HCT116 (cell line): ENCODE measurements at regions not wholly inside any gene's neighbourhood (a gene's known extent, or its start where the extent isn't known, plus 50 kb on each side); places are given as distances from the start of the nearest gene placed in this dataset.

Experiments used
- ATAC-seq: fragments of 200-7000 bp; cut with Tn5 transposase; 2 replicates; pipeline ENCODE4 v1.9.1; 2020; ENCODE audit warnings: mild to moderate bottlenecking, moderate library complexity
- BruUV-seq: library from RNA; stranded (reverse); fragments of 400-500 nt; replicated peaks from 2 replicates; lab custom pipeline; 2021; lab: Mats Ljungman, UMichigan
- CTCF ChIA-PET: fragments of 300-600 bp; sonication (Branson Sonifier 250); formaldehyde crosslinking; loops from one replicate; lab custom pipeline; 2021; ENCODE audit warnings: antibody characterized with exemption; lab: Charles Lee
- POLR2A ChIA-PET: fragments of 300-600, 350-600 bp; sonication (Branson Sonifier 250); formaldehyde crosslinking; loops from one replicate; lab custom pipeline; 2021; ENCODE audit warnings: antibody characterized with exemption; lab: Charles Lee
- RAD21 ChIA-PET, 2 experiments: fragments of 300-600 bp; sonication (Branson Sonifier 250); formaldehyde crosslinking; loops; one replicate each; lab custom pipeline; 2023; ENCODE audit warnings: low total read pairs in 2 of 2; ENCODE audit not compliant: uncharacterized antibody in 2 of 2, unreplicated experiment in 2 of 2, low non-redundant PET in 1 of 2; lab: Charles Lee
- DNase-seq: peaks from one replicate; pipeline ENCODE4 v3.0.0-alpha.2; 2010; ENCODE audit warnings: low read depth, low spot score
- H2AFZ ChIP-seq: fragments of 200-600 bp; shearing (Covaris generic), sonication (generic); 2 replicates; pipeline ENCODE4 v1.6.1; 2017; ENCODE audit warnings: low read depth, mixed run types, mixed read lengths, antibody characterized with exemption, low read length; ENCODE audit not compliant: poor library complexity, severe bottlenecking
- H3K27ac ChIP-seq: 2 replicates; pipeline ENCODE4 v1.5.1; 2012; ENCODE audit warnings: low read depth, low read length
- H3K27me3 ChIP-seq: fragments of 200-600 bp; sonication (generic); 2 replicates; pipeline ENCODE4 v1.6.1; 2016; ENCODE audit warnings: mixed run types, low read length, mixed read lengths; ENCODE audit not compliant: insufficient read depth
- H3K36me3 ChIP-seq, 2 experiments: fragments of 200-500 bp in 1 of 2; fragments of 200-600 bp in 1 of 2; sonication (Bioruptor generic) in 1 of 2; sonication (generic) in 1 of 2; 2 replicates each; pipeline versions ENCODE4 v1.5.1 to v1.6.1; 2014 to 2016; ENCODE audit warnings: low read length in 2 of 2, inconsistent platforms in 1 of 2, mixed read lengths in 1 of 2, mixed run types in 1 of 2; ENCODE audit not compliant: insufficient read depth in 2 of 2, control insufficient read depth in 1 of 2
- H3K4me1 ChIP-seq, 2 experiments: fragments of 200-600 bp in 1 of 2; sonication (generic) in 1 of 2; 2 replicates each; pipeline versions ENCODE4 v1.5.1 to v1.6.1; 2012 to 2017; ENCODE audit warnings: low read length in 2 of 2, inconsistent platforms in 1 of 2, mild to moderate bottlenecking in 1 of 2, mixed read lengths in 1 of 2, mixed run types in 1 of 2, moderate library complexity in 1 of 2; ENCODE audit not compliant: insufficient read depth in 2 of 2, control insufficient read depth in 1 of 2
- H3K4me2 ChIP-seq: fragments of 200-600 bp; sonication (generic); 2 replicates; pipeline ENCODE4 v1.6.1; 2017; ENCODE audit warnings: mixed run types, low read length, mixed read lengths
- H3K4me3 ChIP-seq, 2 experiments: fragments of 200-600 bp in 1 of 2; sonication (generic) in 1 of 2; replicated peaks in 1 of 2; 2 replicates each; pipeline ENCODE4 v1.5.1; 2011 to 2016; ENCODE audit warnings: low read length in 2 of 2, control low read depth in 1 of 2, low read depth in 1 of 2, mild to moderate bottlenecking in 1 of 2, mixed read lengths in 1 of 2, mixed run types in 1 of 2
- H3K79me2 ChIP-seq: fragments of 200-600 bp; sonication (generic); 2 replicates; pipeline ENCODE4 v1.6.1; 2017; ENCODE audit warnings: mild to moderate bottlenecking, mixed run types, low read length, moderate library complexity, mixed read lengths; ENCODE audit not compliant: insufficient read depth
- H3K9ac ChIP-seq: fragments of 200-600 bp; sonication (generic); 2 replicates; pipeline ENCODE4 v1.6.1; 2016; ENCODE audit warnings: low read length, mixed read lengths
- H3K9me2 ChIP-seq: fragments of 200-600 bp; sonication (generic), shearing (Covaris generic); 2 replicates; pipeline ENCODE4 v1.6.1; 2017; ENCODE audit warnings: mixed run types, mild to moderate bottlenecking, moderate library complexity; ENCODE audit not compliant: insufficient read depth
- H3K9me3 ChIP-seq, 2 experiments: fragments of 200-500 bp in 1 of 2; fragments of 200-600 bp in 1 of 2; sonication (Bioruptor generic) in 1 of 2; sonication (generic) in 1 of 2; 2 replicates each; pipeline ENCODE4 v1.6.1; 2014 to 2017; ENCODE audit warnings: low read length in 2 of 2, mixed read lengths in 2 of 2, inconsistent platforms in 1 of 2, low read depth in 1 of 2, mild to moderate bottlenecking in 1 of 2, mixed run types in 1 of 2, moderate library complexity in 1 of 2; ENCODE audit not compliant: control insufficient read depth in 1 of 2, insufficient read depth in 1 of 2
- H4K20me1 ChIP-seq: fragments of 200-600 bp; sonication (generic), shearing (Covaris generic); 2 replicates; pipeline ENCODE4 v1.6.1; 2017; ENCODE audit warnings: mixed run types, mild to moderate bottlenecking, moderate library complexity; ENCODE audit not compliant: insufficient read depth
- ATF3 ChIP-seq: IDR thresholded peaks from 2 replicates; pipeline ENCODE4 v1.6.1; 2012
- CBX3 ChIP-seq: IDR thresholded peaks from 2 replicates; pipeline ENCODE4 v1.6.1; 2012; ENCODE audit warnings: low read depth
- CEBPB ChIP-seq: IDR thresholded peaks from 2 replicates; pipeline ENCODE4 v1.6.1; 2012; ENCODE audit warnings: low read depth
- EZH2 ChIP-seq: fragments of 200-600 bp; sonication (generic); IDR thresholded peaks from 2 replicates; pipeline ENCODE4 v1.6.1; 2017; ENCODE audit warnings: antibody characterized with exemption, mixed run types
- FOSL1 ChIP-seq: IDR thresholded peaks from 2 replicates; pipeline ENCODE4 v1.6.1; 2012; ENCODE audit warnings: low read depth
- JUND ChIP-seq: IDR thresholded peaks from 2 replicates; pipeline ENCODE4 v1.6.1; 2012
- MAX ChIP-seq: IDR thresholded peaks from 2 replicates; pipeline ENCODE4 v1.6.1; 2012
- POLR2A ChIP-seq: IDR thresholded peaks from 2 replicates; pipeline ENCODE4 v1.7.0; 2011; ENCODE audit warnings: borderline replicate concordance; ENCODE audit not compliant: insufficient read depth, insufficient read length; ENCODE audit errors: extremely low read depth
- SIN3A ChIP-seq: IDR thresholded peaks from 2 replicates; pipeline ENCODE4 v1.6.1; 2012; ENCODE audit warnings: low read depth
- SP1 ChIP-seq: IDR thresholded peaks from 2 replicates; pipeline ENCODE4 v1.6.1; 2012; ENCODE audit warnings: low read depth
- ZNF274 ChIP-seq: fragments of 200-500 bp; sonication (Bioruptor generic); IDR thresholded peaks from 2 replicates; pipeline ENCODE4 v1.6.1; 2014; ENCODE audit warnings: mild to moderate bottlenecking, low read depth, low read length, inconsistent platforms
- intact Hi-C: fragments of 100-400 bp; cut with micrococcal nuclease; formaldehyde crosslinking; loops from 2 replicates; pipeline ENCODE4 v1.10.0; 2022

- CTCF ChIA-PET = no interaction called here
- no peak for TF ChIP-seq ZNF274
- TF ChIP-seq JUND = no peak
- no peak for TF ChIP-seq FOSL1
- TF ChIP-seq CEBPB = no peak
- no peak for TF ChIP-seq ATF3
- TF ChIP-seq CBX3 = no peak
- TF ChIP-seq SIN3A = no peak
- no peak overlapping the region for H3K9ac ChIP-seq
- no peak for DNase-seq
- H3K79me2 ChIP-seq = no peaks in the 10 kb centered on the region
- no TSS peak for BruUV-seq
- POLR2A ChIA-PET = no interaction called here
- no peak overlapping the region for H3K27ac ChIP-seq
- H3K9me3 ChIP-seq = no peaks in the 10 kb centered on the region
- ATAC-seq = no peak
- peaks cover 0 to 20% of the 10 kb centered on the region in 2 experiments; a peak in 2 of 4 replicates for H3K4me1 ChIP-seq
- RAD21 ChIA-PET = no interaction called here
- no peaks in the 10 kb centered on the region for H3K36me3 ChIP-seq
- H3K27me3 ChIP-seq = no peaks in the 10 kb centered on the region
- no peak overlapping the region for H3K4me3 ChIP-seq
- H2AFZ ChIP-seq = no peak overlapping the region
- no peak overlapping the region for H3K4me2 ChIP-seq
- intact Hi-C loops = no loop called here
- H4K20me1 ChIP-seq = no peaks in the 10 kb centered on the region
- 0 out of 2 replicates have a peak, but pooled peaks cover 3% of the 10 kb centered on the region for H3K9me2 ChIP-seq
Observed at GRCh38 chr2:100765481-100765880, 54.5 kb upstream of the NPAS2 start.

GRCh38 chr2:100766256-100766655 is 53.7 kb upstream of the NPAS2 start:
- RAD21 ChIA-PET = no interaction called here
- BruUV-seq = no TSS peak
- no peak overlapping the region for H3K9ac ChIP-seq
- no peaks in the 10 kb centered on the region for H3K36me3 ChIP-seq
- no peak for ATAC-seq
- CTCF ChIA-PET = no interaction called here
- no peak for DNase-seq
- H3K4me2 ChIP-seq = no peak overlapping the region
- TF ChIP-seq EZH2 = no peak
- no peak for TF ChIP-seq MAX
- no peak for TF ChIP-seq POLR2A
- no peak for TF ChIP-seq SP1
- TF ChIP-seq, all 23 proteins: peak for 0
- peaks cover 0 to 20% of the 10 kb centered on the region in 2 experiments; a peak in 2 of 4 replicates for H3K4me1 ChIP-seq
- H4K20me1 ChIP-seq = no peaks in the 10 kb centered on the region
- no peaks in the 10 kb centered on the region for H3K27me3 ChIP-seq
- H3K4me3 ChIP-seq = no peak overlapping the region
- no peaks in the 10 kb centered on the region for H3K79me2 ChIP-seq
- no peak overlapping the region for H3K27ac ChIP-seq
- POLR2A ChIA-PET = no interaction called here
- H3K9me3 ChIP-seq = no peaks in the 10 kb centered on the region
- H2AFZ ChIP-seq = no peak overlapping the region
- intact Hi-C loops = no loop called here
- 0 out of 2 replicates have a peak, but pooled peaks cover 3% of the 10 kb centered on the region for H3K9me2 ChIP-seq
